ENCODE measurements at regions not wholly inside any gene's neighbourhood (a gene's known extent, or its start where the extent isn't known, plus 50 kb on each side); places are given as distances from the start of the nearest gene placed in this dataset.
"Not testable (repeated sequence)": the region's sequence is repeated elsewhere in the genome, so short reads cannot be mapped to it uniquely, and the experiment has no call there.

- H4K8ac ChIP-seq (ENCODE audit: extremely low read depth, insufficient read depth, low read length); H2AFZ ChIP-seq (ENCODE audit: low read length); H3K4me3 ChIP-seq (ENCODE audit: extremely low read depth in 1 of 4, insufficient read depth in 2 of 4, low read depth in 3 of 4, low read length in 4 of 4); H3K4me2 ChIP-seq (ENCODE audit: insufficient read depth in 1 of 2, low read depth in 2 of 2, low read length in 2 of 2); H4K5ac ChIP-seq (ENCODE audit: insufficient read length, low read depth, low read length); H3K56ac ChIP-seq (replicated peaks; ENCODE audit: insufficient read length, low read depth, low read length); H2BK5ac ChIP-seq (ENCODE audit: low read depth, low read length); H3K27ac ChIP-seq (ENCODE audit: low read depth, low read length); H3K18ac ChIP-seq (ENCODE audit: extremely low read depth, low read length); H2BK20ac ChIP-seq (ENCODE audit: low read length); H2AK5ac ChIP-seq (ENCODE audit: low read depth, low read length); H3K36me3 ChIP-seq (ENCODE audit: control insufficient read depth in 2 of 4, insufficient read depth in 4 of 4, low read length in 3 of 4); H4K91ac ChIP-seq (replicated peaks; ENCODE audit: insufficient read length, low read length); FAIRE-seq; H2BK12ac ChIP-seq (ENCODE audit: low read depth, low read length); H3K9me3 ChIP-seq (ENCODE audit: insufficient read depth in 2 of 2, low read depth in 1 of 2, low read length in 1 of 2); H2BK15ac ChIP-seq (ENCODE audit: low read length); H3K79me2 ChIP-seq (ENCODE audit: control insufficient read depth in 1 of 2, insufficient read depth in 2 of 2, low read length in 2 of 2); H3K27me3 ChIP-seq (replicated peaks in 1 of 4; ENCODE audit: control insufficient read depth in 3 of 4, extremely low read depth in 1 of 4, insufficient read depth in 3 of 4, low read length in 3 of 4); H4K20me1 ChIP-seq (replicated peaks in 1 of 2; ENCODE audit: control insufficient read depth in 1 of 2, insufficient read depth in 2 of 2, low read length in 2 of 2); H3K14ac ChIP-seq (ENCODE audit: insufficient read length); H3K79me1 ChIP-seq (ENCODE audit: low read depth, low read length); H3K23me2 ChIP-seq (ENCODE audit: low read depth, low read length); H3K4me1 ChIP-seq (replicated peaks in 1 of 4; ENCODE audit: control insufficient read depth in 3 of 4, insufficient read depth in 4 of 4, low read length in 3 of 4); H3K23ac ChIP-seq (ENCODE audit: insufficient read length); H2BK120ac ChIP-seq (replicated peaks; ENCODE audit: low read depth, low read length); DNase-seq (ENCODE audit: low read depth in 1 of 2, low spot score in 2 of 2); H3K9ac ChIP-seq (replicated peaks in 1 of 4; ENCODE audit: extremely low read depth in 1 of 4, low read depth in 3 of 4, low read length in 3 of 4); H3K4ac ChIP-seq (replicated peaks; ENCODE audit: insufficient read length, low read depth, low read length): not testable (repeated sequence)
- ChIA-PET CTCF (ENCODE audit: partially characterized antibody) (interaction anchor here (0.6 to 3.6 kb wide), 2 partner anchors 13 to 1658 kb away, joined by 3 to 43 read pairs; no protein-coding TSS in a partner anchor), POLR2A (ENCODE audit: partially characterized antibody) (interaction anchor here (0.8 kb wide), 1 partner anchor 11 kb away, joined by 3 read pairs; no protein-coding TSS in a partner anchor)
- 76% methylated on average over 5 of the region's 5 CpGs; no CpG with 5 or more reads in 1 of the 2 experiments for WGBS, 2 experiments (ENCODE audit: extremely low coverage in 1 of 2, insufficient coverage in 1 of 2, insufficient read length in 1 of 2, insufficient replicate concordance in 2 of 2, low coverage in 1 of 2, low lambda C conversion rate in 2 of 2, missing lambda C conversion rate in 1 of 2)
Measured at GRCh38 chr3:73193943-73194342, 132.5 kb downstream of the EBLN2 start.
